ENCODE measurements at regions not wholly inside any gene's neighbourhood (a gene's known extent, or its start where the extent isn't known, plus 50 kb on each side); places are given as distances from the start of the nearest gene placed in this dataset.

DNA sequence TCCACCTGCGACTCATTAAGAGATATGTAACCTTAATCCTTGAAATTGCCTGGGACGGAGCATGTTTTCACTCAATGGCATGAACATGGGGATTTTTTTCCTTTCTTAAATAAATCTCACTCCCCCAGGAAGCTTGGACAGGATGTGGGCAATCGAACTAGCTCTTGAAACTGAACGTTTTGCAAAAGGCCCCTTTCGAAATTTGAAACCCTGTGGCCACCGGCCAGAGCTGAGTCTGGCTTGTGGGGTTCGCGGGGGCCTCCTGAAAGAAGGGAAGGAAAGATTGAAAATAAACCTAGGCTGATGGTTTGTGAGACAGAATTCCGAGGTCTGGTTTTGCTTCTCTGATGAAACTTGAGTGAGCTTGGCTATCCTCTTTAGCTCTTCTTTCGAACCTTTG is 101.4 kb upstream of the RTL1 start:
- peak; percentile 3 for DNase-seq

DNA sequence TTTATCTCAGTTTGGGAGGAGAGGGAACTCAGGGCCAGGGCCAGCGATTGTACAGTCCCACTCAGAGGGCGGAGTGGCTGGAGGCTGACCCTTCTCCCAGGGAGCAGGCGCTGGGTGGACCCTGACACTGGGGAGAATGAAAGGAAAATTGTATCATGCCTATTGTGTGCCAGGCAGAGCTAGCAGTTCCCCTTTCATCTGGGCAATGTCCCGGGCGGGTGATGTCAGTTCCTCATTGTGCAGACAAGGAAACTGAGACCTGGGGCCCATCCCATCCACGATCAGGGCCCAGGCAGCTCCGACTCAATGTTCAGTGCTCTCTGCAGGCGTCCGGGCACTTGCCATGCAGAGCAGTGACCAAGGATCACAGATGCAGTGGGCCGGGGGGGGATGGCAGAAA is 101.9 kb upstream of the RTL1 start:
- no peak for DNase-seq

DNA sequence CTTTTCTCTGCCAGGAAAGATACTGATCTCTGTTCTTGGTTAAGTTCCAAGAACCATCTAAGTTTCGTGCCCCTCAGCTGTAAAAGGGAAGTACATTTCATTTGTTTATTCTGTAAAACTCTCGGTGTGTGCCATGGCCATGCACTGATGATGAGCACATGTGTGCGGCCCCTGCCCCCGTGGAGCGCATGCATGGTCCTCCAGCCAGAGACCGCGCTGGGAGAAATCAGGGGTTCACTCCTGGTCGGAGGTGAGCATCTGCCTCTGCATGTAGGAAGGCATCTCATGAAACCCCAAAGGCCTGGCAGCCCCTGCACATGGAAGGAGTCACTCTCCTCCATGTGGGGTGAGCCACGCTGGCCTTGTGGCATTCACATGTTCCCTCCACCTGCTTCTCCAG is 102.5 kb upstream of the RTL1 start:
- DNase-seq: no peak

DNA sequence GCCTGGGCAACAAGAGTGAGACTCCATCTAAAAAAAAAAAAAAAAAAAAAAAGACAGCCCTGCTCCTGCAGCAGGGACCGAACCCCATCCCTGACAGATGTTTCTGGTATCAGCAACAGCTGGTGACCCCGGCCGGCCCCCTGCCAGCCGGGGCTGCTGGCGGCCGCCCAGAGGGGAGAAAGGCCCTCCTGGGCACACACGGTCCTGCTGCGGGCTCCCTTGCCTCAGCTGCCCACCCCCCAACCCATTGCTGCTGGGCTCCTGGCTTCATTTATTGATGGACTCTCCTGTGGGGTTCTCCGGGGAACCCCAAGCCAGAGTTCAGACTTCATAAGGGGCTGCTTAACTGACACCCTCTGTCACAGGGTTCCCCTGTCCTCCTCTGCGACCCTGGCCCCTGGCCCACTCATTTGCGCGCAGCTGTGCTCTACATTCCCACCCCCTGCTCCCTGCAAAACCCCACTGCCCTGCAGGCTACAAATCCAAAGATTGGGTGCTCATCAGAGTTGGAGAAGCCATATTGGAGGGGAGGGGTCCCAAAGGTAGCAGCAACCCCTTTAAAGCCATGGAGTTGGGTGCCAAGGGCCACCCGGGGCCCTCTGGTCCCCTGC is 103.6 kb upstream of the RTL1 start:
- no peak for DNase-seq

DNA sequence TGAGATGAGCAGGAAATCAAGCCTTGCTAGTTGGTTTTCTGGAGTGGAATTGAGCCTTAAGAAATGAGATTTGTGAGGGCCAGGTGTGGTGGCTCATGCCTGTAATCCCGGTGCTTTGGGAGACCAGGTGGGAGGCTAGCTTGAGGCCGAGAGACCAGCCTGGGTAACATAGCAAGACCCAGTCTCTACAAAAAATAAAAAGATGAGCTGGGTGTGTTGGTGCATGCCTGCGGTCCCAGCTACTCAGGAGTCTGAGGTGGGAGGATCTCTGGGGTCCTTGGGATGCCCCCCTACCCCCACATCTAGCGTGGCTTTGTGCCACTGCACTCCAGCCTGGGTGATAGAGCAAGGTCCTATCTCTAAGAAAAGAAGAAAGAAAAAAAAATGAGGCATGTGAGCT is 104.2 kb upstream of the RTL1 start:
- DNase-seq: no peak

DNA sequence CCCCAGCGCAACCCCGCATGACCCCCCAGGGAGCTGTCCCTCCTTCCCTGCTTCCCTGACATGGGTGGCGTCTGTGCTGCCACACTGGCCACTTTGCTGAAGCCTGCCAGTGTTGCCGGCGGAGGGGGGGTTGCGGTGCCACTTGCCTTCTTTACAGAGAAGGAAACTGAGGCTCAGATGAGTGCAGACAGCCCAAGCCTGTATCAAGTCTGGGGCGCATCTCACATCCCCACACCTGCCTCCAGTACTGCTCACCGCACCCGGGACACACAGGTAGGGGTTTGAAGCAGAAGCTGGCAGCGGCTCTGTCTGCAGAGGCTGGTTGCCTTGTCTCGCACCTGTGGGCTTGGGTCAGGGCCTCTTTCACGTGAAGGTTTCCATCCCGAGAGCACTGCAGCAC is 104.7 kb upstream of the RTL1 start:
- no peak for DNase-seq

DNA sequence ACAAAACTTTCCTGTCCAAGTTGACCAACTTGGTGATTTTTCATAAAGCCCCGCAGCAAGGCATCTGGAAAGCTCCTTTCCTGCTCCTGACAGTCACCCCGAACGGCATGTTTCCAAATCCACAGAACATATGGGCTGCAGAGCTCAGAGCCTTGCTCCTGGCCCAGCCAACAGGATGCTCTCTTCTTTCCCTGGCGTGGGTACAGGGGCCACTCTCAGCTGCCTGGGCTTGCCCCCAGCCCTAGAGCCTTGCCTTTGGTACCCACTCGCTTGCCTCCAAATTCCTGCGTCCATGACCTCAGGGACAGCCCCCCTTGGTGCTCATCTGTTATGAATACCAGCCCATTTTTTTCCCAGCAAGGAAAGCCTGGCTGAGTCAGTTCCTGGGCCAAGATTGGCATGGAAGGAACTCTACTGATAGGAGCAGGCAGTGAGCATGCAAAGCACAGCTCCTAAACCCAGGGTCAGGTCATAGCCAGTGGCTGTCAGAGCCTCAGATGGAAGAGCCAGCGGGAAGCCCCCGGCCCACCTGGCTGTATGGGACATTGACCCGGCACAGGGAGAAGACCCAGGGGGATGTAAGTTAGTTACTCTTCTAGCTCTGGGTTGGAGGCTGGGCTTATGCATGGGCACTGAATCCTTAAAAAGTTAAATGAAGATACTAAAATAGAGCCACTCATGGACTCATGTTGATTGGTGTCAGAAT is 105.3 kb upstream of the RTL1 start:
- no peak for DNase-seq

DNA sequence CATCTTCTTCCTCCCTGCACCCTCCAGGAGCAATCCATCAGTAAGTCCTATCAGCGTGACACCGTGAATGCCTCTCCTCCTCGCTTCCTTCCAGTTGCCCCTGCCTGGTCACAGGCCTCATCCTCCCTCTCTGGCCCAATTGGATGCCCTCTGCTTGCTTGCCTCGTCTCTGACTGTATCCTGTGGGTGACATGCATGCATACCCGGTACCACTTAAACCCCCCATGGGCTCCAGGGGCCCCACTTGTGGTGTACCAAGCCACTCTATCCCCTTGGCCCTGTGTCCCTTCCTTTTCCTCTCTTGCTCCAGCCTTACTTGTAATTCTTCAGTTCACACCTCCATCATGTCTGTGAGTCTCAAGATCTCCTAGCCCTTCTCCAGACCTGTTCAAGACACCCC is 106.0 kb upstream of the RTL1 start:
- no peak for DNase-seq

DNA sequence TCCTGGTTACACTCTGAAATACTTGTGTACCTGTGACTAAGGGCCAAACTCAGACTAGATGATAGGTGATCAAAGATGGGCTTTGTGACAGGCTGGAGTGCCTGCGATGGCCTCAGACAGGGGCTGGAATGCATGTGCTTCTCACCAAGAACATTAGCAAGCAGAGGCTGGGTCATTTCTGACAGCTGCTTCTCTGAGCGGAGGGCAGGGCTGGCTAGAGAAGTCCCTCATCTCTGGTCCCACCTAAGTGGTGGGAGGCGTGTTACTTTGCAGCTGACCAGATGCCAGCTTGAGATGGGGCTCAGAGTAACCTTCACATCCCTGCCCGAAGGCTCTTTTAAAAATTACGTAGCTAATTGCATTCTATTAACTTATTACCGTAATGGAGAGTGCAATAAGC is 106.8 kb upstream of the RTL1 start:
- no peak for DNase-seq

DNA sequence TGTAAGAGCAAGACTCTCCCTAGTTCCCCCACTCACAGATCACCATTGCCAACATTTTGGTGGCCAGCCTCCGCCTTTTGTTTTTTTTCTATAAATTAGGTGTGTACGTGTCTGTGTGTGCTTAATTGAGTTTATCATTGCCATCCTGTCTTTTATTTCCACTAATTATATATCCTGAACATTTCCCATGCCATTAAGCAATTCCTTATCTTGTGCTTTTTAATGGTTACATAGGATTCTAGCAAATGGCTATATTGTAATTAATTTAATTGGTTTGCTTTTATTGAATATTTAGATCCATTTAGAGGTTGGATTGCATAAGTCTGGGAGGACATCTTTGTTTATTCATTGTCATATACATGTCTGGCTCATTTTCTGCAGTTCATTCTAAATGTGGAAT is 107.3 kb upstream of the RTL1 start:
- no peak for DNase-seq

DNA sequence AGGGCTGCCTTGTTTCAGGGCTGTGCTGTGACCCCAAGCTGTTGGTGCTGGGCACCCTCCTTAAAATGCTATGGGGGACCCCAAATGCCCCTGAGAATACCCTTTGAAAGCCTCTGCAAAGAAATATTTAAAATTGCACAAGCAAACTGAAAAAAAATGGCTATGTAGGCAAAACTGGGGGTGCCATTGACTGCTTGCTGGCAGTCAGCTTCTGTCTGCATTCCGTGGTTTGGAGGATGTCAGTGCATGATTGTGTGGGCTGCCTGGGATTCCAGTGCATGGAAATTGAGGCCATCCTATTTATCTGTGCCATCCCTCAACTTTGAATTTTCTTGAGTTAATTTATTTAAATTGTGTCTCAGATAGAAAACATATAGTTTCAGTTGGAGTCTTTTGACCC is 113.7 kb upstream of the RTL1 start:
- no peak for DNase-seq

DNA sequence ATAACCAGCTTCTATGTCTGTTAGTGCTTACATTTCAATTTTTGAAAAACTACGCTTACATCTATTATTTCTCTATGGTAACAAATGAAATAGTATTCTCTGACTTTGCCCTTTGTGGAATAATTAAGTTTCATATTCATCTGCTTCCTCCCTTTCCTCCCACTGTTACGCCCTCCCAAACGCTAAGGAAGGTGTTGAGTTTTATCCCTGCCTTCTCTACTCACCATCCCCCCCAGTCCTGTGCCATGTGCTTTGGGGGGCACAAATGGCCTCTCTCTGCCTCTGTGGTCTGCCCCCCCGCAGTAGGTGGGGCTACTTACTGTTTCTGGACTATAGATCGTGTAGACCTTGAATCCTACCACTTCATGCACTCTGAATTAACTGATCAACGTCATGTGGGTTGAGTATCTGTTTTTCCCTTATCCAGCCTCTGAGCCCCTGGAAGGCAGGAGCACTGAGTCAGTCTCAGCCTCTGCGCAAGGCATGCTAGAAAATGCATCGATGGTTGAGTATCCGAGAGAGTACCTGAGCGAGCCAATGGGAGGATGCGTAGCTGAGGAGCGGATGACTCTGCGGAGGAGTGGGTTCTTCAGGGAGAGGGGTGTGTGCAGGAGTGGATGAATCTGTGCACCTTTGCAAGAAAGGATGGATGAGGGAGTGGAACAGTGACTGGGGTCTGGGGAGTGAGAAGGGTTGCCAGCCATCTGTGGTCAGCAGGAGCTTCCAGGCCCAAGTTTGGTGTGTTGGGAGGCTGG is 114.5 kb upstream of the RTL1 start:
- no peak for DNase-seq

DNA sequence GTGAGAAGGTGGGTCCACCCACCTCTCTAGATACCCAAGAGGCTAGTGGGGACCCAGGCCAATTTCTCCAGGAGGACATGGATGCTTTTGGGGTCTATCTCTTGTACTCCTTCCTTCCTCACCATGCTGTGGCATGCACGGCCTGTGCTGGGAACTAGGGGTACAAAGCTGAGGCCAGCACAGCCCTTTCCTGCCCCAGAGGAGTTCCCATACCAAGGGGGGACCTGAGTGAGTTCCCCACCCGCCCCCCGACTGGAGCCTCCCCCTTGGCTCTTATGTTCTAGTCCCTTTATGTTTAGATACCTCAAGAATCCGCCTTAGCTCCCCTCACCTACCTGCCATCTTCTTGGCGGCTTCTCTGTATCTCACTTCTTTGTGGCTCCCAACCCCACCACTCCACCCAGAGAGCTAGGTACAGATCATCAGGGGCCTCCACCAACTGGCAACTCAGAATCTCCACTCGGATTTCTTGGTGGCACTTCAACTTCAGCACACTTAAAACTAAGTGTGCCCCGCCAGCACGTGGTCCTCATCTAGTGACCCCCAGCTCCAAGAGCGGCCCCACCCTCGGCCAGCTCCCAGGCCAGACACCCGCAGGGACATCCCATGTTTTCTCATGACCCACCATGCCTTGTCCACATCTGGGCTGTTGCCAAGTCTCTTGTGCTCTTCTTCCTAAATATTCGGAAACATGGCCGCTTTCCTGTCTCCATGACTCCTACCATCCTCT is 115.2 kb upstream of the RTL1 start:
- DNase-seq: no peak

DNA sequence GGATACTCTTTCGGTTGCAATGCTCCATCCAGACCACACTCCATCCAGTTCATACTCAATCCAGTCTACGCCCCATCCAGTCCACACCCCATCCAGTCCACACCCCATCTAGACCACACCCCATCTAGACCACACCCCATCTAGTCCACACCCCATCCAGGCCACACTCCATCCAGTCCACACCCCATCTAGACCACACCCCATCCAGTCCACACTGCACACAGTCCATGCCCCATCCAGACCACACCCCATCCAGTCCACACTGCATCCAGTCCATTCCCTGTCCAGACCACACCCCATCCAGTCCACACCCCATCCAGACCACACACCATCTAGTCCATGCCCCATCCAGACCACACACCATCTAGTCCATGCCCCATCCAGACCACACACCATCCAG is 116.0 kb upstream of the RTL1 start:
- no peak for DNase-seq

DNA sequence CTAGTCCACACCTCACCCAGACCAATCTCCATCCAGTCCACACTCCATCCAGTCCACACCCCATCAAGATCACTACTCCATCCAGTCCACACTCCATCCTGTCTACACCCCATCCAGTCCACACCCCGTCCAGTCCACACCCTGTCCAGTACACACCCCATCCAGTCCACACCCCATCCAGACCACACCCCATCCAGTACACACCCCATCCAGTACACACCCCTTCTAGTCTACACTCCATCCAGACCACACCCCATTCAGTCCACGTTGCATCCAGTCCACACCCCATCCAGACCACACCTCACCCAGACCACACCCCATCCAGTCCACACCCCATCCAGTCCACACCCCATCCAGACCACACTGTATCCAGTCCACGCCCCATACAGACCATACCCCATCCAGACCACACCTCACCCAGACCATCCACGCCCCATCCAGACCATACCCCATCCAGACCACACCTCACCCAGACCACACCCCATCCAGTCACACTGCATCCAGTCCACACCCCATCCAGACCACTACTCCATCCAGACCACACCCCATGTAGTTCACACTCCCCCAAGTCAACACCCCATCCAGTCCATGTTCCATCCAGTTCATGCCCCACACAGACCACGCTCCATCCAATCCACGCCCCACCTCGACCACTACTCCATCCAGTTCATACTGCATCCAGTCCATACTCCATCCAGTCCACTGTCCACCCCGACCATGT is 116.6 kb upstream of the RTL1 start:
- DNase-seq: no peak

DNA sequence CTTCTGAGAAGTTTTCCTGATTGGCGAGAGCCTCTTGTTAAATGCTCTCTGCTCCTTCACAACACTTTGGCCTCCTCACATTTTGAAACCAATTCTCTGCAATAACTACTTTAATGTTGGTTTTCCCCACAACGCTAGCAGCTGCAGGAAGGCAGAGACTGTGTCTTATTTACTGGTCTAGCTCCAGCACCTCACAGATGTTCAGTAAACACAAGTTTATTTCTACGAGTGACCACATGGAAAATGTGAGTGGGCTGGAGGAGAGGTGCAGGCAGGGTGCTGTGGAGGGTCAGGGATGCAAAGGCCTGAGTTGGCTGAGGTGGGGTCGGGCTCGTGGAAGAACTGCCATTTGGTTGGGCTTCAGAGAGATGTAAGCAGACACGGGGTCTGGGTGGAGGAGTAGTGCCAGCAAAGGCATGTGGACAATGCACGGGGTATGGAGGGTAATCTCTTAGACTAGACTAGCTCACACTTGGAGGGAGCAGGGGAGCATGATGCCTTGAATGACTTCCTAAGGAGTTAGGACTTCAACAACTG is 117.4 kb upstream of the RTL1 start:
- DNase-seq: no peak

DNA sequence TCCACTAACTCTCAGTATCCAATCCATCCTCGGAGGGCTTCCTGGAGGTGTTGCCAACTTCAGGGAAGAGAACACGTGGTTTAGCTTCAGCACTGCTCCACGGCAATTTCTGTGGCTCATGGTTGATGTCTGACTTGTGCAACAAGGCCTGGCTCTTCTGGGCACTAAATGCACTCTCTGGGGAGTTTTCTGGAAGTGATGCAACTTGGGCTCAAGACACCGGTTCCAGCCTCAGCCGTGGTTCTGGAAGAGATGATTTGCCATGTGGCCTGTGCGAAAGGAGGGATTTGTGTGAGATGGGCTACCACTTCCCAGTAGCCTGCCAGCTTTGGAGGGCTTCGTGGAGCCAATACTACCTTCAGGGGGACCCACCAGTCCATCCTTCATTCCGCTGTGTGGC is 118.6 kb upstream of the RTL1 start:
- DNase-seq: no peak

DNA sequence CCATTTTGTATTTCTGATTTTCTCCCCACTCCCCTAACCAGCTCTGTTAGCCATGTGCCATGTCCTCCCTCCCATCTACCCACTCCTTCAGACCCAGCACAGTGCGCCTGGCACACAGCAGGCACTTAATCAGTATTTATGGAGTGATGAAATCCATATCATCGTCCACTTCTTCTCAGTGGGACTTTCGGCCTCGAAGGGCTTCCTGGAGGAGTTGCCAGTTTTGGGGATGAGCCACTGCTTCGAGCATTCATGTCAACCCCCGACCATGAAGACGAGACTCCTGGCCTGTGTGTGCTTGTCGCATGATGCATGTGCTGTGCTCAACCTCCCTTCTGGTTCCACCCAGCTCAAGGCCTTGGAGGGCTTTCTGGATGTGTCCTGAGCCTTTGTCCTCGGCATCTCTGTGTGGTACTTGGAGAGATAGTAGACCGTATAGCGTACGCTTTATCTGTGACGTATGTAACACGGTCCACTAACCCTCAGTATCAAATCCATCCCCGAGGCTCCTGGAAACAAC is 119.5 kb upstream of the RTL1 start:
- DNase-seq: no peak

DNA sequence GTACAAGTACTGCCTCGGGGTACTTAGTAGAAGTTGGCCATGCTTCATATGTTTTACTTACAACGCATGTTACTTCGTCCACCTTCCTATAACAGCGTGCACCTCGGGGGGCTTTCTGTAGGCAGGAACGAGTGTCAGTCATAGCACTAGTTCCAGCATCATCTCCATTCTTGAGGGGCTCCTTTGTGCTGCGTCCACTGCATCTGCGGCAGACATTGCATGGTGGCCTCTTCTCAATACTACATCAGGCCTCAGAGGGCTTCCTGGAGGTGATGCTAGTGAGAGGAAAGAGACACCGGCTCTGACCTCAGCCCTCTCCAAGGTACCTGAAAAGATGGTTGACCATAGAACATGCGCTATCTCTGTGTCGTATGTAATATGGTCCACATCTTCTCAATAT is 121.2 kb upstream of the RTL1 start:
- DNase-seq: no peak

DNA sequence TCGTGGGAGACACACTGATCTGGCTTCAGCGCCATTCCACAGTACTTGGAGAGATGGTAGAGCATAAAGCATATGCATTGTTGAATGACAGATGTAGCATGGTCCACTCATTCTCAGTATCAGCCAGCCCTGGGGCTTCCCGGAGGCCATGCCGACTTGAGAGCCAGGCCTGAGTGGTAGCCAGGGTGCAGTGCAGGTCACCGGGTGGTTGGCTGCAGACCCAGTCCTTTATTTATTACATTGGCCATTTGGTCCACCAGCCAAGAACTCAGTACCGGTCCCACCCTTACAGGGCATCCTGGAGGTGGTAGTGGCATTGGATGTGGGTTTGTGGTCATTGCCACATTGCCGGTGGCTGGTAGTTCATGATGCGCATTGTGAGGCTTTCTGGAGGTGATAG is 121.6 kb upstream of the RTL1 start:
- no peak for DNase-seq

DNA sequence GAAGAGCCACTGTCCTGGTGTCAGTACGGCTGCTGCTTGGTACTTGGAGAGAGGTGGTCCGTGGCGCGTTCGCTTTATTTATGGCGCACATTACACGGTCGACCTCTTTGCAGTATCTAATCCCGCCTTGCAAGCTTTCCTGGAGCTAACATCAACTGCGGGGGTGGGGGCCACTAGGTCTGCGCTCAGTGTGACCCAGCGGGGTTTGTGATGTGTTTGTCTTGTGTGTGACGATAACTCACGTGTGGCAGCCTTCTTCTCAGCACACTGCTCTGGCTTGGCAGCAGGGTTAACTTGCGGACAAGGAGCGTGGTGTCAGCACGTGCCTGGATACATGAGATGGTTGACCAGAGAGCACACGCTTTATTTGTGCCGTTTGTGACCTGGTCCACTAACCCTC is 122.2 kb upstream of the RTL1 start:
- DNase-seq: no peak

DNA sequence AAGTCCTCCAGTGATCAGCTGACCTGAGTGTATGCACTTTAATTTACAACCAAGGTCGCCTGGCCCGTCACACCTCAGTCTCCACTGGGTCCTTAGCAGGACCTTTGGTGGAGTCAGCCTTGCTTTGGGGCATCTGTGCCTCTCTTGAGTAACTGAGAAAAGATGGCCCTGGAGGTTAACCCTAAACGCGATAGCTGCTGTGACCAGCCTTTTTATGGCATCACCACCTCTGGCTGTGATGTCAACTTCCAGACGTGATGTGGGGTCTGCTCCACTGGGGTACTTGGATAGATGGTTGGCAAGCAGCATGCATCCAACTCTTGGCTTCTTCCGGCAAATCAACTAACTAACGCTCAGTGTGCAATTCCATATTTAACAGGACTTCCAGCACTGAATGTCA is 122.8 kb upstream of the RTL1 start:
- no peak for DNase-seq

DNA sequence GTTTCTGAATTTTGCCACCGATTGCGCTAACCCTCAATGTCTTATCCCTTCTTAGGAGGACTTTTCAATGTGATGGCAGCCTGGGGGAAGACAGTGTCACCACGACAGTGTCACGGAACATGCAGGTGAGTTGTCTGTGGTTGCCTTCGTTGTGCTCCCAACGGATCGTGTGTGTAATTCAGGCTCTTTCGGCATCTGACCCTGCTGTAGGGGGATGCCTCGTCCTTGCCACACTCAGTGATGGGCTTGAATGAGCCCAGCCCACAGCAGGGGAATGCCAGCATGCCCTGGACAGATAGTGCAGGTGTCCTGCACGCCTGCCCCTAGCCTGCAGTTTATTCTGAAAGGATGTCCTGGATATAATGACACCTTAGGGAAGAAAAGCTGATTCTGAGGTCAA is 123.8 kb upstream of the RTL1 start:
- DNase-seq: no peak

All from NCI-H1092 treated with DMSO at 0.1 percent for 48 hours (cell line).